Mucosa of descending colon (tissue), 3 donors: ENCODE measurements at regions not wholly inside any gene's neighbourhood (a gene's known extent, or its start where the extent isn't known, plus 50 kb on each side); places are given as distances from the start of the nearest gene placed in this dataset.

ENCODE experiments used
- ATAC-seq: fragments of 200-7000 bp; cut with Tn5 transposase; one replicate; pipeline ENCODE4 v1.9.1; 2020; ENCODE audit warnings: mild to moderate bottlenecking, moderate library complexity
- DNase-seq, 3 donors: peaks; one replicate each; pipeline ENCODE4 v3.0.0-alpha.2; 2020
- H3K36me3 ChIP-seq: fragments of 200-600 bp; one replicate; pipeline ENCODE4 v1.8.0; 2021; ENCODE audit warnings: low read depth, mild to moderate bottlenecking
- H3K4me1 ChIP-seq: fragments of 200-600 bp; one replicate; pipeline ENCODE4 v1.8.0; 2021; ENCODE audit warnings: low read depth, mild to moderate bottlenecking
- H3K4me3 ChIP-seq: fragments of 200-600 bp; one replicate; pipeline ENCODE4 v1.8.0; 2021; ENCODE audit warnings: mild to moderate bottlenecking
- H3K9me3 ChIP-seq: fragments of 200-600 bp; one replicate; pipeline ENCODE4 v1.8.0; 2021; ENCODE audit warnings: mild to moderate bottlenecking
- CTCF ChIP-seq: fragments of 200-600 bp; IDR thresholded peaks from one replicate; pipeline ENCODE4 v1.8.0; 2022; ENCODE audit warnings: antibody characterized with exemption, mild to moderate bottlenecking
- intact Hi-C, 2 donors: fragments of 100-400 bp; cut with DNase I in 1 of 2; cut with micrococcal nuclease in 1 of 2; formaldehyde crosslinking; loops; one replicate each; pipeline versions ENCODE4 v1.11.0 to v1.11.1; 2022; cut with DNase I, micrococcal nuclease
- donor health status: DM: no; HTN: no; CAD: no; lungs with moderate emphysema.
- donor health status: DM: no; HTN: no; CAD: no.
- donor health status: DM: no; HTN: yes; CAD: no.

GRCh38 chr4:23122666-23123400 is 430.1 kb downstream of the GBA3 start:
- intact Hi-C loops: no loop called here
- ATAC-seq: no peak
- Histone ChIP-seq H3K9me3 (no peaks in the 10 kb centered on the region), H3K4me3 (no peak overlapping the region), H3K36me3 (no peaks in the 10 kb centered on the region), H3K4me1 (no peaks in the 10 kb centered on the region)
- no peak for DNase-seq
- TF ChIP-seq CTCF: no peak

GRCh38 chr4:23120374-23120773 is 427.6 kb downstream of the GBA3 start:
- intact Hi-C loops: no loop called here
- H3K4me1 ChIP-seq: no peaks in the 10 kb centered on the region
- no peaks in the 10 kb centered on the region for H3K9me3 ChIP-seq
- DNase-seq (no peak), ATAC-seq (no peak)
- TF ChIP-seq CTCF: no peak
- H3K4me3 ChIP-seq: no peak overlapping the region
- no peaks in the 10 kb centered on the region for H3K36me3 ChIP-seq

GRCh38 chr4:23117826-23118225 is 425.1 kb downstream of the GBA3 start:
- ATAC-seq (no peak), DNase-seq (no peak)
- Histone ChIP-seq H3K9me3 (no peaks in the 10 kb centered on the region), H3K4me3 (no peak overlapping the region), H3K36me3 (no peaks in the 10 kb centered on the region), H3K4me1 (no peaks in the 10 kb centered on the region)
- no peak for TF ChIP-seq CTCF
- intact Hi-C loops: no loop called here

GRCh38 chr4:23114538-23114937 is 421.8 kb downstream of the GBA3 start:
- intact Hi-C loops: no loop called here
- DNase-seq: no peak
- no peak for ATAC-seq
- H3K4me1 ChIP-seq: no peaks in the 10 kb centered on the region
- H3K9me3 ChIP-seq: no peaks in the 10 kb centered on the region
- no peaks in the 10 kb centered on the region for H3K36me3 ChIP-seq
- no peak for TF ChIP-seq CTCF
- H3K4me3 ChIP-seq: no peak overlapping the region

- Histone ChIP-seq H3K36me3 (no peaks in the 10 kb centered on the region), H3K9me3 (no peaks in the 10 kb centered on the region), H3K4me3 (no peak overlapping the region), H3K4me1 (no peaks in the 10 kb centered on the region)
- TF ChIP-seq CTCF: no peak
- DNase-seq (no peak), ATAC-seq (no peak)
- intact Hi-C loops: no loop called here
Observed at GRCh38 chr4:23113104-23113503, 420.4 kb downstream of the GBA3 start.

- DNase-seq (no peak), ATAC-seq (no peak)
- Histone ChIP-seq H3K4me3 (no peak overlapping the region), H3K9me3 (no peaks in the 10 kb centered on the region), H3K36me3 (no peaks in the 10 kb centered on the region), H3K4me1 (no peaks in the 10 kb centered on the region)
- intact Hi-C loops: no loop called here
- no peak for TF ChIP-seq CTCF
Observed at GRCh38 chr4:23106516-23106915, 413.8 kb downstream of the GBA3 start.
